NB4 (cell line): ENCODE measurements at regions not wholly inside any gene's neighbourhood (a gene's known extent, or its start where the extent isn't known, plus 50 kb on each side); places are given as distances from the start of the nearest gene placed in this dataset.

Source experiments
- CTCF ChIP-seq: IDR thresholded peaks from one replicate; pipeline ENCODE4 v1.5.1; 2012; ENCODE audit warnings: low read depth, low read length
- TF ChIP-seq, protein P1 (sequence below): IDR thresholded peaks from 2 replicates; pipeline ENCODE4 v1.6.1; 2011; ENCODE audit warnings: low read depth, low read length

DNA sequence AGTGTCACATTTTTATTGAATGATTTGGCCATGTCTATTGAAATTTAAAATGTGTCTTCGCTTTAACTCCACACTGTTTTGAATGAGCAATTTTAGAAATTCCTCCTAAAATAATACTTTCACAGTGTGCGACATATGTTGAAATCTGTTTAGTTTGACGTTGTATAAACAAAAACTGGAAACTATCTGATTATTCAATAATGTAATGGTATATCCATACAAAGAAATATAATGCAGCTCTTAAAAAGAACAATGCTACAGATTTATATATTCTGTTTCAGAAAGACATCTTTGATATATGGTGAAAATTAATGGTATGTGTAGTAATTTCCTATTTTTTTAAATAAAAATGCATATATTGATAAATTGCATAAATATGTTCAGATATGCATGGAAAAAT is 268.7 kb upstream of the SORL1-AS1 start:
- no peak for TF ChIP-seq CTCF
- TF ChIP-seq, protein P1, sequence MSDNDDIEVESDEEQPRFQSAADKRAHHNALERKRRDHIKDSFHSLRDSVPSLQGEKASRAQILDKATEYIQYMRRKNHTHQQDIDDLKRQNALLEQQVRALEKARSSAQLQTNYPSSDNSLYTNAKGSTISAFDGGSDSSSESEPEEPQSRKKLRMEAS, result no peak
